ENCODE measurements at regions not wholly inside any gene's neighbourhood (a gene's known extent, or its start where the extent isn't known, plus 50 kb on each side); places are given as distances from the start of the nearest gene placed in this dataset.
"Not testable (repeated sequence)": the region's sequence is repeated elsewhere in the genome, so short reads cannot be mapped to it uniquely, and the experiment has no call there.

GRCh38 chr5:67748165-67748690 is 467.3 kb upstream of the PIK3R1 start:
- no peaks in the 10 kb centered on the region for H3F3A ChIP-seq (ENCODE audit: insufficient read depth, low read depth)
- H3K36me3 ChIP-seq (ENCODE audit: low read depth) = no peaks in the 10 kb centered on the region
- TF ChIP-seq EZH2 (IDR thresholded peaks at IDR 0.05; ENCODE audit: low read depth) = no peak
- no peak for TF ChIP-seq CTCF (conservative IDR thresholded peaks at IDR 0.05)
- no peaks in the 10 kb centered on the region; the same call in 1 of the 2 replicates for H3K9me3 ChIP-seq (ENCODE audit: insufficient read depth, low read depth)
- no TSS peak for BruUV-seq (replicated peaks)
- intact Hi-C loops (cut with micrococcal nuclease; ENCODE audit: unreplicated experiment) = no loop called here
- no peak overlapping the region for H3K27ac ChIP-seq
- no peaks in the 10 kb centered on the region for H3K9me2 ChIP-seq (ENCODE audit: insufficient read depth)
- H2AFZ ChIP-seq = no peak overlapping the region
- no peak for DNase-seq
- no peaks in the 10 kb centered on the region for H3K79me2 ChIP-seq (ENCODE audit: low read depth)
- CTCF ChIA-PET = no interaction called here
- no peaks in the 10 kb centered on the region for H3K27me3 ChIP-seq (ENCODE audit: insufficient read depth, low read depth)
- no peak overlapping the region for H3K4me3 ChIP-seq
- H3K4me2 ChIP-seq = no peak overlapping the region
- no peaks in the 10 kb centered on the region for H3K4me1 ChIP-seq (replicated peaks; ENCODE audit: insufficient read depth)
- no peaks in the 10 kb centered on the region for H4K20me1 ChIP-seq (ENCODE audit: insufficient read depth)
- POLR2A ChIA-PET (ENCODE audit: unreplicated experiment) = no interaction called here

GRCh38 chr5:67747096-67747495 is 468.5 kb upstream of the PIK3R1 start:
- TF ChIP-seq CTCF (conservative IDR thresholded peaks at IDR 0.05) = no peak
- TF ChIP-seq EZH2 (IDR thresholded peaks at IDR 0.05; ENCODE audit: low read depth) = no peak
- no peaks in the 10 kb centered on the region for H3K9me3 ChIP-seq (ENCODE audit: insufficient read depth, low read depth)
- H3K27me3 ChIP-seq (ENCODE audit: insufficient read depth, low read depth) = no peaks in the 10 kb centered on the region
- no peaks in the 10 kb centered on the region for H3K79me2 ChIP-seq (ENCODE audit: low read depth)
- no peaks in the 10 kb centered on the region for H3F3A ChIP-seq (ENCODE audit: insufficient read depth, low read depth)
- H3K4me3 ChIP-seq = no peak overlapping the region
- H3K36me3 ChIP-seq (ENCODE audit: low read depth) = no peaks in the 10 kb centered on the region
- H3K27ac ChIP-seq = no peak overlapping the region
- no peaks in the 10 kb centered on the region for H4K20me1 ChIP-seq (ENCODE audit: insufficient read depth)
- no peaks in the 10 kb centered on the region for H3K9me2 ChIP-seq (ENCODE audit: insufficient read depth)
- H3K4me1 ChIP-seq (replicated peaks; ENCODE audit: insufficient read depth) = no peaks in the 10 kb centered on the region
- ChIA-PET CTCF (no interaction called here), POLR2A (ENCODE audit: unreplicated experiment) (no interaction called here)
- H2AFZ ChIP-seq = no peak overlapping the region
- no peak overlapping the region for H3K4me2 ChIP-seq
- no peak for DNase-seq
- intact Hi-C loops (cut with micrococcal nuclease; ENCODE audit: unreplicated experiment) = no loop called here
- no TSS peak for BruUV-seq (replicated peaks)

- POLR2A ChIA-PET (ENCODE audit: unreplicated experiment); H3K9me2 ChIP-seq (ENCODE audit: insufficient read depth); intact Hi-C loops (cut with micrococcal nuclease; ENCODE audit: unreplicated experiment); H3K4me2 ChIP-seq; H3K4me3 ChIP-seq; H3K27me3 ChIP-seq (ENCODE audit: insufficient read depth, low read depth); H4K20me1 ChIP-seq (ENCODE audit: insufficient read depth); H3K36me3 ChIP-seq (ENCODE audit: low read depth); H2AFZ ChIP-seq; H3K4me1 ChIP-seq (replicated peaks; ENCODE audit: insufficient read depth); H3K79me2 ChIP-seq (ENCODE audit: low read depth); CTCF ChIA-PET; H3K9me3 ChIP-seq (ENCODE audit: insufficient read depth, low read depth); DNase-seq; H3F3A ChIP-seq (ENCODE audit: insufficient read depth, low read depth); BruUV-seq (replicated peaks); H3K27ac ChIP-seq: not testable (repeated sequence)
Measured at GRCh38 chr5:67746608-67747007, 468.9 kb upstream of the PIK3R1 start.

- Histone ChIP-seq H3K27me3 (ENCODE audit: insufficient read depth, low read depth) (no peaks in the 10 kb centered on the region), H3K9me3 (ENCODE audit: insufficient read depth, low read depth) (no peaks in the 10 kb centered on the region), H3K27ac (no peak overlapping the region), H4K20me1 (ENCODE audit: insufficient read depth) (no peaks in the 10 kb centered on the region), H2AFZ (no peak overlapping the region), H3K4me1 (replicated peaks; ENCODE audit: insufficient read depth) (no peaks in the 10 kb centered on the region), H3F3A (ENCODE audit: insufficient read depth, low read depth) (no peaks in the 10 kb centered on the region), H3K36me3 (ENCODE audit: low read depth) (no peaks in the 10 kb centered on the region), H3K9me2 (ENCODE audit: insufficient read depth) (no peaks in the 10 kb centered on the region), H3K4me3 (no peak overlapping the region), H3K4me2 (no peak overlapping the region), H3K79me2 (ENCODE audit: low read depth) (no peaks in the 10 kb centered on the region)
- ChIA-PET POLR2A (ENCODE audit: unreplicated experiment) (no interaction called here), CTCF (no interaction called here)
- no TSS peak for BruUV-seq (replicated peaks)
- no peak for DNase-seq
- intact Hi-C loops (cut with micrococcal nuclease; ENCODE audit: unreplicated experiment) = no loop called here
- TF ChIP-seq CTCF (conservative IDR thresholded peaks at IDR 0.05) = no peak
- no peak for TF ChIP-seq EZH2 (IDR thresholded peaks at IDR 0.05; ENCODE audit: low read depth)
Measured at GRCh38 chr5:67746103-67746502, 469.5 kb upstream of the PIK3R1 start.
